OCI-LY3 (cell line): ENCODE measurements at regions not wholly inside any gene's neighbourhood (a gene's known extent, or its start where the extent isn't known, plus 50 kb on each side); places are given as distances from the start of the nearest gene placed in this dataset.

Experiments used
- H2AFZ ChIP-seq: fragments of 200-600, 300-600 bp; shearing (Covaris generic); 2 replicates; pipeline ENCODE4 v1.6.0; 2014; ENCODE audit warnings: antibody characterized with exemption, low read depth, low read length
- H3K27ac ChIP-seq: fragments of 200-600, 300-600 bp; sonication (generic); 2 replicates; pipeline ENCODE4 v1.5.1; 2014; ENCODE audit warnings: mild to moderate bottlenecking, low read length, moderate library complexity, mixed read lengths
- H3K27me3 ChIP-seq: fragments of 200-600, 300-600 bp; sonication (generic); 2 replicates; pipeline ENCODE4 v1.6.1; 2014; ENCODE audit warnings: low read depth, low read length, mixed read lengths
- H3K36me3 ChIP-seq: fragments of 200-600, 300-600 bp; sonication (generic); replicated peaks from 2 replicates; pipeline ENCODE3; 2014; ENCODE audit warnings: low read depth, low read length, mixed read lengths
- H3K4me1 ChIP-seq: fragments of 300-600, 200-600 bp; sonication (generic); 2 replicates; pipeline ENCODE4 v1.6.1; 2014; ENCODE audit warnings: low read length, mixed read lengths
- H3K4me2 ChIP-seq: fragments of 200-600, 300-600 bp; sonication (generic); 2 replicates; pipeline ENCODE4 v1.6.1; 2014; ENCODE audit warnings: low read length, mixed read lengths
- H3K4me3 ChIP-seq: fragments of 300-600, 200-600 bp; sonication (generic); 2 replicates; pipeline ENCODE4 v1.5.1; 2014; ENCODE audit warnings: antibody characterized with exemption, mild to moderate bottlenecking, low read length, moderate library complexity
- H3K79me2 ChIP-seq: fragments of 300-600, 200-600 bp; shearing (Covaris generic); 2 replicates; pipeline ENCODE4 v1.6.1; 2014; ENCODE audit warnings: mild to moderate bottlenecking, low read length, mixed read lengths
- H3K9ac ChIP-seq: fragments of 300-600, 200-600 bp; shearing (Covaris generic); 2 replicates; pipeline ENCODE4 v1.6.0; 2014; ENCODE audit warnings: mild to moderate bottlenecking, low read length, moderate library complexity
- H3K9me3 ChIP-seq: fragments of 200-600, 300-600 bp; shearing (Covaris generic); 2 replicates; pipeline ENCODE4 v1.6.1; 2014; ENCODE audit warnings: low read length, mixed read lengths; ENCODE audit not compliant: insufficient read depth
- H4K20me1 ChIP-seq: fragments of 200-600, 300-600 bp; sonication (generic); 2 replicates; pipeline ENCODE4 v1.6.1; 2016; ENCODE audit warnings: low read length, mixed read lengths; ENCODE audit not compliant: insufficient read depth
- EZH2phosphoT487 ChIP-seq: fragments of 200-600 bp; shearing (Covaris generic); IDR thresholded peaks from 2 replicates; pipeline ENCODE4 v1.6.1; 2018; ENCODE audit warnings: antibody characterized with exemption, mixed run types, low read depth
- TF ChIP-seq, protein P1 (sequence below): fragments of 200-600, 300-600 bp; sonication (generic); IDR thresholded peaks from 2 replicates; pipeline ENCODE4 v1.5.1; 2014; ENCODE audit warnings: antibody characterized with exemption, low read length, low read depth

DNA sequence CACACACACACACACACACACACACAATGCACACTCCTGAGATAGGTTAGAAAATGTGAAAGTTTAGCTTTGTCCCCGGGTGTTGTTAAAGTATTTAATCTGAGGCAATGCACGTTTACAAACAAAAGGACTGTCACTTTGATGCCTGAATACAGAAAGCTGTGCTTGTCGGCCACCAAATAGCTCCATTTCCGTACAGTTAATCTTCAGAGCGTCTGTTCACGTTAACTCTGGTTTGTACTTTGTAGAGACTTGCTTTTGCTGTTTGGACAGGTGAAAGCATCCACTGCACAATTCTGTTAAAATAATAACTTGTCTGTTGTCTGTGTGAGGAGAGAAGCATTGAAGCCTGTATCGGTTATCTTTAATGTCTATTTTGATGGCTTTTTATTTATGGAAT is 267.8 kb downstream of the FGF9 start:
- no peaks in the 10 kb centered on the region for H3K36me3 ChIP-seq
- H3K4me3 ChIP-seq, result no peak overlapping the region
- H3K79me2 ChIP-seq, result no peaks in the 10 kb centered on the region
- no peak overlapping the region for H3K9ac ChIP-seq
- H4K20me1 ChIP-seq, result no peaks in the 10 kb centered on the region
- H3K9me3 ChIP-seq, result no peaks in the 10 kb centered on the region
- H3K27ac ChIP-seq, result no peak overlapping the region
- H3K27me3 ChIP-seq, result no peaks in the 10 kb centered on the region
- no peak overlapping the region for H2AFZ ChIP-seq
- no peak for TF ChIP-seq EZH2phosphoT487
- TF ChIP-seq, protein P1, sequence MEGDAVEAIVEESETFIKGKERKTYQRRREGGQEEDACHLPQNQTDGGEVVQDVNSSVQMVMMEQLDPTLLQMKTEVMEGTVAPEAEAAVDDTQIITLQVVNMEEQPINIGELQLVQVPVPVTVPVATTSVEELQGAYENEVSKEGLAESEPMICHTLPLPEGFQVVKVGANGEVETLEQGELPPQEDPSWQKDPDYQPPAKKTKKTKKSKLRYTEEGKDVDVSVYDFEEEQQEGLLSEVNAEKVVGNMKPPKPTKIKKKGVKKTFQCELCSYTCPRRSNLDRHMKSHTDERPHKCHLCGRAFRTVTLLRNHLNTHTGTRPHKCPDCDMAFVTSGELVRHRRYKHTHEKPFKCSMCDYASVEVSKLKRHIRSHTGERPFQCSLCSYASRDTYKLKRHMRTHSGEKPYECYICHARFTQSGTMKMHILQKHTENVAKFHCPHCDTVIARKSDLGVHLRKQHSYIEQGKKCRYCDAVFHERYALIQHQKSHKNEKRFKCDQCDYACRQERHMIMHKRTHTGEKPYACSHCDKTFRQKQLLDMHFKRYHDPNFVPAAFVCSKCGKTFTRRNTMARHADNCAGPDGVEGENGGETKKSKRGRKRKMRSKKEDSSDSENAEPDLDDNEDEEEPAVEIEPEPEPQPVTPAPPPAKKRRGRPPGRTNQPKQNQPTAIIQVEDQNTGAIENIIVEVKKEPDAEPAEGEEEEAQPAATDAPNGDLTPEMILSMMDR, result no peak
- no peak overlapping the region for H3K4me2 ChIP-seq
- no peaks in the 10 kb centered on the region for H3K4me1 ChIP-seq

DNA sequence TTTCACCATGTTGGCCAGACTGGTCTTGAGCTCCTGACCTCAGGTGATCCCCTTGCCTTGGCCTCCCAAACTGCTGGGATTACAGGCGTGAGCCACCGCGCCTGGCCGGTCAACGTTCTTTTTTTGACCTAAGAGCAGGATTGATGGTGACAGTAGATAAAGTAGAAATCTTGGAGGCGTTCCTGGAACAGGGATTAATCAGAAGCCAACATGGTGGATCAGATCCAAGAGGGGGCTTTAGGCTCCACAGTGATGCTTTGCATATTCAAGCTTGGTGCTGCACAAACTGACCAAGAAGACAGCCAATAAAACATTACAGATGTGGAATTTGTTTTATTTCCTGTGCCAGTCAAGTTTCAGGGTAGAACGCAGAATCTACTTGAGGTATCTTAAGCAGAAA is 271.2 kb downstream of the FGF9 start:
- TF ChIP-seq EZH2phosphoT487, result no peak
- H4K20me1 ChIP-seq, result no peaks in the 10 kb centered on the region
- no peak overlapping the region for H3K4me2 ChIP-seq
- no peak overlapping the region for H3K4me3 ChIP-seq
- no peaks in the 10 kb centered on the region for H3K27me3 ChIP-seq
- H2AFZ ChIP-seq, result no peak overlapping the region
- peaks cover 6% of the 10 kb centered on the region for H3K9me3 ChIP-seq
- no peaks in the 10 kb centered on the region for H3K79me2 ChIP-seq
- no peak overlapping the region for H3K27ac ChIP-seq
- H3K9ac ChIP-seq, result no peak overlapping the region
- H3K4me1 ChIP-seq, result no peaks in the 10 kb centered on the region
- no peaks in the 10 kb centered on the region for H3K36me3 ChIP-seq

DNA sequence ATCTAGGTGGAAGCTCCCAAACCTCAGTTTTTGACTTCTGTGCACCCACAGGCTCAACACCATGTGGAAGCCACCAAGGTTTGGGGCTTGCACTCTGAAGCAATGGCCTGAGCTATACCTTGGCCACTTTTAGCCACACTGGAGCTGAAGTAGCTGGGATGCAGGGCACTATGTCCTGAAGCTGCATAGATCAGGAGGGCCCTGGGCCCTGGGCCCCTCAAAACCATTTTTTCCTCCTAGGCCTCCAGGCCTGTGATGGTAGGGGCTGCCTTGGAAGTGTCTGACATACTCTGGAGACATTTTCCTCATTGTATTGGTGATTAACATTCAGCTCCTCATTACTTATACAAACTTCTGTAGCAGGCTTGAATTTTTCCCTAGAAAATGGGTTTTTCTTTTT is 273.7 kb downstream of the FGF9 start:
- H3K79me2 ChIP-seq, result no peaks in the 10 kb centered on the region
- H3K4me2 ChIP-seq, result no peak overlapping the region
- H4K20me1 ChIP-seq, result no peaks in the 10 kb centered on the region
- H3K4me1 ChIP-seq, result no peaks in the 10 kb centered on the region
- H3K9ac ChIP-seq, result no peak overlapping the region
- no peak overlapping the region for H2AFZ ChIP-seq
- H3K4me3 ChIP-seq, result no peak overlapping the region
- no peaks in the 10 kb centered on the region for H3K36me3 ChIP-seq
- no peak overlapping the region for H3K27ac ChIP-seq
- no peaks in the 10 kb centered on the region for H3K27me3 ChIP-seq
- peaks cover 6% of the 10 kb centered on the region for H3K9me3 ChIP-seq
- TF ChIP-seq EZH2phosphoT487, result no peak
- TF ChIP-seq, protein P1, result no peak

DNA sequence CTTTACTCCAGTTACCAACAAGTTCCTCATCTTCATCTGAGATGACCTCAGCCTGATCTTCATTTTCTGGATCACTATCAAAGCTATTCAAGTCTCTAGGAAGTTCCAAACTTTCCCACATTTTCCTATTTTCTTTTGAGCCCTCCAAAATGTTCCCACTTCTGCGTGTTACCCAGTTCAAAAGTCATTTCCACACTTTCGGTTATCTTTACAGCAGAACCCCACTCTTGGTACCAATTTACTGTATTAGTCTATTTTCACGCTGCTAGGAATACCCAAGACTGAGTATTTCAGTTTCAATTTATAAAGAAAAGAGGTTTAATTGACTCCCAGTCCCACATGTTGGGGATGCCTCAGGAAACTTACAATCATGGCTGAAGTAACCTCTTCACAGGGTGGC is 274.3 kb downstream of the FGF9 start:
- Histone ChIP-seq H3K4me3 (no peak overlapping the region), H3K79me2 (no peaks in the 10 kb centered on the region), H3K4me2 (no peak overlapping the region), H3K27me3 (no peaks in the 10 kb centered on the region), H3K9ac (no peak overlapping the region), H3K27ac (no peak overlapping the region), H4K20me1 (no peaks in the 10 kb centered on the region), H3K4me1 (no peaks in the 10 kb centered on the region), H3K36me3 (no peaks in the 10 kb centered on the region), H2AFZ (no peak overlapping the region), H3K9me3 (peaks cover 6% of the 10 kb centered on the region)
- TF ChIP-seq, protein P1, result no peak
- TF ChIP-seq EZH2phosphoT487, result no peak

DNA sequence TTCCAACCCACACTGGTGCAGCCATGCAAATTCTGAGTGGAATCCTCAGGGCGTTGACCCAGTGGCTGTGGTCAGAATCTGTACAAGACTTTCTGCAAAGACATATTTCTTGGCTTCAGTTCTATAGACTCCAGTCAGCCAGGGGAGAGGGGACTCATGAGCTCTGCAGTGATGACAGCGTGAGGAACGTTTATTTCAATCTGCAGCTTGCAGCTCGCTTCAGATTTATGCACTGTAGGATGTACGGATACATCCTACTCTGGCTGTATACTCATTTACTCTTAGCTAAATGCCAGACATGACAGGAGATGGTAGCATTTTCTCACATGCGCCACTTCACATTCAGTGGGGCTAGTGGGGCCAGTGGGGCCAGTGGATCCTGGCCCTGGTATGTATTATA is 276.1 kb downstream of the FGF9 start:
- Histone ChIP-seq H3K4me2 (no peak overlapping the region), H3K4me1 (no peaks in the 10 kb centered on the region), H2AFZ (no peak overlapping the region), H3K79me2 (no peaks in the 10 kb centered on the region), H3K9me3 (peaks cover 6% of the 10 kb centered on the region), H3K27me3 (no peaks in the 10 kb centered on the region), H3K36me3 (no peaks in the 10 kb centered on the region), H4K20me1 (no peaks in the 10 kb centered on the region), H3K4me3 (no peak overlapping the region), H3K27ac (no peak overlapping the region), H3K9ac (no peak overlapping the region)
- no peak for TF ChIP-seq EZH2phosphoT487
- TF ChIP-seq, protein P1, result no peak
